KMS-11 (cell line): ENCODE measurements at regions not wholly inside any gene's neighbourhood (a gene's known extent, or its start where the extent isn't known, plus 50 kb on each side); places are given as distances from the start of the nearest gene placed in this dataset.

Experiments
- H2AFZ ChIP-seq: fragments of 200-600 bp; sonication (generic); 2 replicates; pipeline ENCODE4 v1.6.1; 2016; ENCODE audit warnings: antibody characterized with exemption, mixed run types, low read depth
- H3K27ac ChIP-seq: fragments of 200-600 bp; sonication (generic); 2 replicates; pipeline ENCODE4 v1.6.1; 2016; ENCODE audit warnings: mild to moderate bottlenecking, mixed run types
- H3K27me3 ChIP-seq: fragments of 200-600 bp; sonication (generic); 2 replicates; pipeline ENCODE4 v1.6.1; 2017; ENCODE audit warnings: mild to moderate bottlenecking, low read depth, mixed run types, moderate library complexity; ENCODE audit not compliant: insufficient read depth
- H3K36me3 ChIP-seq: fragments of 200-600 bp; sonication (generic); 2 replicates; pipeline ENCODE4 v1.6.1; 2017; ENCODE audit warnings: mild to moderate bottlenecking, mixed run types; ENCODE audit not compliant: insufficient read depth
- H3K4me1 ChIP-seq: fragments of 200-600 bp; sonication (generic); 2 replicates; pipeline ENCODE4 v1.6.1; 2016; ENCODE audit warnings: mild to moderate bottlenecking, low read depth, mixed run types; ENCODE audit not compliant: poor library complexity, severe bottlenecking
- H3K4me2 ChIP-seq: fragments of 200-600 bp; sonication (generic); 2 replicates; pipeline ENCODE4 v1.7.0; 2016; ENCODE audit warnings: mild to moderate bottlenecking, mixed run types
- H3K4me3 ChIP-seq: fragments of 200-600 bp; sonication (generic); IDR thresholded peaks from 2 replicates; pipeline ENCODE4 v1.6.1; 2017; ENCODE audit warnings: low read depth, low read length, mixed read lengths; ENCODE audit not compliant: insufficient read depth
- H3K79me2 ChIP-seq: fragments of 200-600 bp; sonication (generic); 2 replicates; pipeline ENCODE4 v1.6.1; 2016; ENCODE audit warnings: low read depth, mixed run types; ENCODE audit not compliant: insufficient read depth
- H3K9ac ChIP-seq: fragments of 200-600 bp; sonication (generic); 2 replicates; pipeline ENCODE4 v1.6.1; 2016; ENCODE audit warnings: mild to moderate bottlenecking, mixed run types
- H4K20me1 ChIP-seq: fragments of 200-600 bp; sonication (generic); 2 replicates; pipeline ENCODE4 v1.6.1; 2016; ENCODE audit warnings: mild to moderate bottlenecking, mixed run types; ENCODE audit not compliant: insufficient read depth
- CTCF ChIP-seq: fragments of 200-600 bp; sonication (generic); conservative IDR thresholded peaks from 2 replicates; pipeline ENCODE4 v1.6.1; 2017; ENCODE audit warnings: low read depth, mild to moderate bottlenecking, antibody characterized with exemption, low read length, moderate library complexity, mixed read lengths

- Histone ChIP-seq H3K4me2 (no peak overlapping the region), H3K4me3 (no peak overlapping the region), H2AFZ (no peak overlapping the region), H3K36me3 (no peaks in the 10 kb centered on the region), H3K79me2 (no peaks in the 10 kb centered on the region), H3K4me1 (peaks cover 8% of the 10 kb centered on the region), H3K27ac (no peak overlapping the region), H4K20me1 (no peaks in the 10 kb centered on the region), H3K27me3 (no peaks in the 10 kb centered on the region), H3K9ac (no peak overlapping the region)
- TF ChIP-seq CTCF = no peak
These were observed 849.4 kb upstream of the CXADR start for GRCh38 chr21:16663436-16663835.

GRCh38 chr21:16667395-16667794, 845.4 kb upstream of the CXADR start:
- Histone ChIP-seq H3K4me1 (peaks cover 8% of the 10 kb centered on the region), H3K79me2 (no peaks in the 10 kb centered on the region), H3K4me2 (no peak overlapping the region), H4K20me1 (no peaks in the 10 kb centered on the region), H3K9ac (no peak overlapping the region), H2AFZ (no peak overlapping the region), H3K27ac (no peak overlapping the region), H3K27me3 (no peaks in the 10 kb centered on the region), H3K36me3 (no peaks in the 10 kb centered on the region), H3K4me3 (no peak overlapping the region)
- TF ChIP-seq CTCF = no peak

DNA sequence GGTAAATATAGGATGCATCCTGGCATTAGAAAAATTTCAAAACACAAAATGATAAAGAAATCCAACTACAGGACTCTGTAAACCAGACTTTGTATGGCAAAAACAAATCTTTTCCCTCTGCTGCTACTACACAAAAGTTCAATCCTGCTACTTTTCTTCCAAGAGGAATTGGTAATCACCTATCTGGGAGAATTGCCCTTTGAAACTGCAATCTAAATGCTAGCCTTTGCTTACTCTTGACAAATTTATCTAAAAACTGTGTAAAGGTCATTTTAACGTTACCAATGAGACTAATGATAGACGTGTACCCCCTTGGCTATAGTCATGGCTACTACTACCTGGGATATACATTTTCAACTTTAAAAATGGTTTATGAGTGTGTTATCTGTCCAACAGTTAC, 837.9 kb upstream of the CXADR start:
- H2AFZ ChIP-seq = no peak overlapping the region
- no peak overlapping the region for H3K9ac ChIP-seq
- no peaks in the 10 kb centered on the region for H4K20me1 ChIP-seq
- H3K4me3 ChIP-seq = no peak overlapping the region
- no peak overlapping the region for H3K4me2 ChIP-seq
- H3K27me3 ChIP-seq = no peaks in the 10 kb centered on the region
- H3K79me2 ChIP-seq = no peaks in the 10 kb centered on the region
- no peaks in the 10 kb centered on the region for H3K36me3 ChIP-seq
- H3K27ac ChIP-seq = no peak overlapping the region
- no peaks in the 10 kb centered on the region for H3K4me1 ChIP-seq
- TF ChIP-seq CTCF = no peak

DNA sequence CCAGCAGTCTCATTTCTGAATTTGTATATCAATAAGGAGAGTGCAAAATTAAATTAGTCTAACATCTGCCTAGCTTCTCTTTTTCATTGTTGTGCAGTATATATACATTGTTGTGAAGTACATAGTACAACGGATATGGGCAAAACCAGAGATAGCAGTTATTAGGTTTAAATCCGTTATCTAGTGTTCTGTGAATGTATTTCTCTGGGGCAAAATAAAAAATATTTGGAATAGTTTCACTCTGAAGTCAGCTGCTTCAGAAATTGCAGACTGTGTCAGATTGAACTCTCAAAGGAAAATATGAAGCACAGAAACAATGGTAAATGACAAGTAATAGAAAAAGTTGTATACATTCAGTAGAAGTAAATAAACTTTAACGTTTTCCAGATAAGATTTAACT, 836.5 kb upstream of the CXADR start:
- Histone ChIP-seq H3K79me2 (no peaks in the 10 kb centered on the region), H3K4me2 (no peak overlapping the region), H3K36me3 (no peaks in the 10 kb centered on the region), H2AFZ (no peak overlapping the region), H3K4me1 (no peaks in the 10 kb centered on the region), H4K20me1 (no peaks in the 10 kb centered on the region), H3K27me3 (no peaks in the 10 kb centered on the region), H3K27ac (no peak overlapping the region), H3K4me3 (no peak overlapping the region), H3K9ac (no peak overlapping the region)
- no peak for TF ChIP-seq CTCF
